SU-DHL-6 (cell line): ENCODE measurements at regions not wholly inside any gene's neighbourhood (a gene's known extent, or its start where the extent isn't known, plus 50 kb on each side); places are given as distances from the start of the nearest gene placed in this dataset.

Experiments
- CTCF ChIP-seq: fragments of 200-600 bp; sonication (generic); IDR thresholded peaks from one replicate; pipeline ENCODE4 v1.5.1; 2017; ENCODE audit warnings: antibody characterized with exemption, mild to moderate bottlenecking, low read length, moderate library complexity; ENCODE audit not compliant: insufficient read depth, poor library complexity, severe bottlenecking
- EZH2phosphoT487 ChIP-seq: fragments of 200-600 bp; sonication (generic), shearing (Covaris generic); conservative IDR thresholded peaks from 2 replicates; pipeline ENCODE4 v1.6.1; 2018; ENCODE audit warnings: mild to moderate bottlenecking, antibody characterized with exemption, low read length, moderate library complexity, mixed read lengths

DNA sequence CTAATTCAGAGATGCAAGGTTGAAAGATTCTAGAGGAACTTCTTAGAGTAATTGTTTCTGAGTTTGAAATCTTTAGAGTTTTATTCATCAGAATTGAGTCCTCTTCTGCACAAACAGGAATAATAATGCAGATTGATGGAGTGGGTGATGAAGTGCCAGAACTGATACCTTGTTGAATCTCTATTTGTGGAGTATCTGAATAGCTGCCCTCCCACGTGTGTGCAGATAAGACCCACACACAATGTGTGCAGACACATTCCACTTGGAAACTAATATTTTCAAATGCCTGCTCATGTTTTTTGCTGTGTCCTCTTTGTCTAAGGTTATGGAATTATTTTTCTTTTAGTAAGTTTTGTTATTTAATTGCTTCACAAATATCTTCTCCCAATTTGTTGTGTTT lies 1167.8 kb upstream of the MAP3K7 start:
- TF ChIP-seq CTCF (no peak), EZH2phosphoT487 (no peak)
